ENCODE measurements at regions not wholly inside any gene's neighbourhood (a gene's known extent, or its start where the extent isn't known, plus 50 kb on each side); places are given as distances from the start of the nearest gene placed in this dataset.
A peak's percentile ranks its signal among the peaks of the same experiment; 100 is the strongest.
"Not testable (repeated sequence)": the region's sequence is repeated elsewhere in the genome, so short reads cannot be mapped to it uniquely, and the experiment has no call there.

- Histone ChIP-seq H3K9me3 (ENCODE audit: low read length) (0 out of 2 replicates have a peak, but pooled peaks cover 7% of the 10 kb centered on the region), H3K27ac (ENCODE audit: low read length) (no peak overlapping the region), H4K20me1 (ENCODE audit: low read length) (no peaks in the 10 kb centered on the region), H3K4me2 (ENCODE audit: low read length) (no peak overlapping the region), H3K9me2 (replicated peaks; ENCODE audit: low read length) (no peaks in the 10 kb centered on the region), H2AFZ (ENCODE audit: low read length) (no peak overlapping the region), H3F3A (ENCODE audit: low read length, unreplicated experiment) (no peaks in the 10 kb centered on the region), H3K36me3 (ENCODE audit: low read depth, low read length) (no peaks in the 10 kb centered on the region), H3K27me3 (ENCODE audit: low read length) (no peaks in the 10 kb centered on the region), H3K4me3 (ENCODE audit: low read length) (no peak overlapping the region), H3K79me2 (ENCODE audit: low read length) (no peaks in the 10 kb centered on the region), H3K9ac (ENCODE audit: low read length) (no peak overlapping the region), H3K4me1 (ENCODE audit: insufficient read depth, low read length) (no peaks in the 10 kb centered on the region)
- no TSS peak for BruUV-seq (replicated peaks)
- intact Hi-C loops (cut with micrococcal nuclease) = no loop called here
- ChIA-PET POLR2A (ENCODE audit: unreplicated experiment) (no interaction called here), CTCF (no interaction called here)
- TF ChIP-seq EZH2phosphoT487 (IDR thresholded peaks at IDR 0.05; ENCODE audit: borderline replicate concordance, low read length) = no peak
- TF ChIP-seq EZH2 (IDR thresholded peaks at IDR 0.05; ENCODE audit: low read length, unreplicated experiment) = no peak
- TF ChIP-seq CTCF (conservative IDR thresholded peaks at IDR 0.05; ENCODE audit: low read depth, low read length) = no peak
- ATAC-seq (no peak), DNase-seq (no peak)
Observed at GRCh38 chr12:25887367-25887766, 71.1 kb upstream of the RASSF8 start.

DNA sequence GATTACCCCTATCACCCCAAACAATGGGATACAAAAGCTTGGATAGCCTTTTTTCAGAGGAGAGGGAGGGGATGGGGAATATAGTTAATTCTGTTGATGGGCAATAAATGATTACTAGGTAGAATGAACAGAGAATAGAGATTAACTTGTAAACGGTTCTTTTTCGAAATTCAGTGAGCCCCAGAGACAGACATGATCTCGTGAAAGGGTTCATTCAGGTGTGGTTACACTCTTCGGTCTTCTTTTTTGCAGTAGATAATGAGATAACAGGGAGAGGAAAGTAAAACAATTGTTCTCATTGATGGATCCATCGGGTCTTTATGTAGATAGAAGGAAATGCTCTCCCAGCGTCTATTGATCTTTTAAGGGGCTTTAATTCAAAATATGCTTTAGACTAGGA lies 69.3 kb upstream of the RASSF8 start:
- H3K4me3 ChIP-seq (ENCODE audit: low read length) = no peak overlapping the region
- no peak overlapping the region for H2AFZ ChIP-seq (ENCODE audit: low read length)
- H3K27ac ChIP-seq (ENCODE audit: low read length) = no peak overlapping the region
- no TSS peak for BruUV-seq (replicated peaks)
- no peak overlapping the region for H3K4me2 ChIP-seq (ENCODE audit: low read length)
- H4K20me1 ChIP-seq (ENCODE audit: low read length) = no peaks in the 10 kb centered on the region
- CTCF ChIA-PET = no interaction called here
- H3F3A ChIP-seq (ENCODE audit: low read length, unreplicated experiment) = no peaks in the 10 kb centered on the region
- no peak for ATAC-seq
- intact Hi-C loops (cut with micrococcal nuclease) = no loop called here
- DNase-seq = no peak
- H3K27me3 ChIP-seq (ENCODE audit: low read length) = no peaks in the 10 kb centered on the region
- no peaks in the 10 kb centered on the region for H3K79me2 ChIP-seq (ENCODE audit: low read length)
- 0 out of 2 replicates have a peak, but pooled peaks cover 7% of the 10 kb centered on the region for H3K9me3 ChIP-seq (ENCODE audit: low read length)
- H3K9me2 ChIP-seq (replicated peaks; ENCODE audit: low read length) = no peaks in the 10 kb centered on the region
- no peak overlapping the region for H3K9ac ChIP-seq (ENCODE audit: low read length)
- TF ChIP-seq EZH2 (IDR thresholded peaks at IDR 0.05; ENCODE audit: low read length, unreplicated experiment) (no peak), EZH2phosphoT487 (IDR thresholded peaks at IDR 0.05; ENCODE audit: borderline replicate concordance, low read length) (no peak), CTCF (conservative IDR thresholded peaks at IDR 0.05; ENCODE audit: low read depth, low read length) (no peak)
- POLR2A ChIA-PET (ENCODE audit: unreplicated experiment) = no interaction called here
- no peaks in the 10 kb centered on the region for H3K4me1 ChIP-seq (ENCODE audit: insufficient read depth, low read length)
- H3K36me3 ChIP-seq (ENCODE audit: low read depth, low read length) = no peaks in the 10 kb centered on the region

DNA sequence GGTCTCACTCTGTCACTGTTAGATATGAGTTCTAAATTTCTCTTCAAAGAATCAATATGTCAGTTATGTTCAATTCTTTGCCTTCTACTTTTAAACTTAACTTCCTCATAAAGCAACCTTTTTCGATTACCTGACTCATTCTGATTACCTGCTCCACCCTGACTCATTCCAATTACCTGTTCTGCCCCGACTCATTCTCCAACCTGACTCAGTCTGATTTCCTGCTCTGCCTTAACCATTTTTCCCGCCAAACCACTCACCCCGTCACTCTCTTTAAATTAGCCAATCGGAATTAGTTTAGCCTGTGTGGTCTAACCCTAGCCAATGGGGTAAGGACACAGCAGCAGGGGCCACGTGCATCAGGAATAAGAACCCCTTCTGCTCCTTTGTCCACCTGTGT lies 67.4 kb upstream of the RASSF8 start:
- H3F3A ChIP-seq (ENCODE audit: low read length, unreplicated experiment); ATAC-seq; BruUV-seq (replicated peaks); H3K9me3 ChIP-seq (ENCODE audit: low read length); H3K27ac ChIP-seq (ENCODE audit: low read length); H4K20me1 ChIP-seq (ENCODE audit: low read length); H3K79me2 ChIP-seq (ENCODE audit: low read length); intact Hi-C loops (cut with micrococcal nuclease); H3K36me3 ChIP-seq (ENCODE audit: low read depth, low read length); H3K27me3 ChIP-seq (ENCODE audit: low read length); H3K4me1 ChIP-seq (ENCODE audit: insufficient read depth, low read length); POLR2A ChIA-PET (ENCODE audit: unreplicated experiment); H2AFZ ChIP-seq (ENCODE audit: low read length); H3K4me3 ChIP-seq (ENCODE audit: low read length); H3K9me2 ChIP-seq (replicated peaks; ENCODE audit: low read length); H3K4me2 ChIP-seq (ENCODE audit: low read length); CTCF ChIA-PET; H3K9ac ChIP-seq (ENCODE audit: low read length): not testable (repeated sequence)
- peak; percentile 61 for DNase-seq
